DMS 273 treated with DMSO at 0.1 percent for 48 hours (cell line): ENCODE measurements at regions not wholly inside any gene's neighbourhood (a gene's known extent, or its start where the extent isn't known, plus 50 kb on each side); places are given as distances from the start of the nearest gene placed in this dataset.
"Not testable (repeated sequence)": the region's sequence is repeated elsewhere in the genome, so short reads cannot be mapped to it uniquely, and the experiment has no call there.

Experiments used
- DNase-seq: peaks from one replicate; lab custom pipeline; 2025; lab: John Stamatoyannopoulos, UW

DNA sequence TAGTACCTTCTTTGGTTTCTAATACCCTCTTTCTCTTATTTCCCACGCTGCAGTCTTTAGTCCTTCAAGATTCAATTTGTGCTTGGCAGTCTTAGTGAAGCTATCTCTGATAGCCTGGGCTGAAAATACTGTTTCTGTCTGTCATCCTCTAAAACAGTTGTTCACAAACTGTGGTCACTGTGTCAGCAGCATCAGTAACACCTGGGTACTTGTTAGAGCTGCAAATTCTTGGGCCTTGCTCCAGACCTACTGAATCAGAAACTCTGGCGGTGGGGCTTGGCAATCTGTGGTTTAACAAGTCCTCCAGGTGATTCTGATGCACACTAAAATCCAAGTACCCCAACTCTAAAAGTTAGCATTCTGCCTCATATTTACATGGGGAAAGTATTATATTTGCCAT lies 217.5 kb upstream of the SEL1L start:
- no peak for DNase-seq

- DNase-seq = no peak
These were observed 225.9 kb upstream of the SEL1L start for GRCh38 chr14:81759541-81759940.

DNA sequence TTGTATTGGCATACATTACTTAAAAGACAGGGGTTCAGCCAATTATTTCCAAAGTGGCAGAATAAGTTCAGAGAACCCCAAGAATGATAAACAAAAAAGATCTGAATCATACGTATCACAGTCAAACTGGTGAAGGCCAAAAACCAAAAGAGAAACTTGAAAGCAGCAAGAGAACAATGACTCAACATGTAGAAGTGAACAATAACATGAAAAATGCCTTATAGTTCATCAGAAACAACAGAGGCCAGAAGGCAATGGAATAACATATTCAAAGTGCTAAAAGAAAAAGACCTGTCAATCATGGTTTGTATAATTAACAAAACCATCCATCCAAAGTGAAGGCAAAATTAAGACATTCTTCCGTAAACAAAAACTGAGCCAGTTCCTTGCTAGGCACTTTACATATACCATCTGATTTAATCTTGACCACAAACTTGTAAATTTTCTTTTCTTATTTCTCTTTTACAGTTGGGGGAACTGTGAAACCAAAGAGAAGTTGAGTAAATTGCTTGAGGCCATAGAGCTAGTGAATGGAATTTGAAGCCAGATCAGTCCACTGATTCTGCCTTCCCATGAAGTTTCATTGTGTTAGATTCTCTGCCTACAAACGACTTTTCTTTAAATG lies 232.1 kb upstream of the SEL1L start:
- DNase-seq = no peak

- DNase-seq = no peak
These were observed 232.8 kb upstream of the SEL1L start for GRCh38 chr14:81766321-81766915.

DNA sequence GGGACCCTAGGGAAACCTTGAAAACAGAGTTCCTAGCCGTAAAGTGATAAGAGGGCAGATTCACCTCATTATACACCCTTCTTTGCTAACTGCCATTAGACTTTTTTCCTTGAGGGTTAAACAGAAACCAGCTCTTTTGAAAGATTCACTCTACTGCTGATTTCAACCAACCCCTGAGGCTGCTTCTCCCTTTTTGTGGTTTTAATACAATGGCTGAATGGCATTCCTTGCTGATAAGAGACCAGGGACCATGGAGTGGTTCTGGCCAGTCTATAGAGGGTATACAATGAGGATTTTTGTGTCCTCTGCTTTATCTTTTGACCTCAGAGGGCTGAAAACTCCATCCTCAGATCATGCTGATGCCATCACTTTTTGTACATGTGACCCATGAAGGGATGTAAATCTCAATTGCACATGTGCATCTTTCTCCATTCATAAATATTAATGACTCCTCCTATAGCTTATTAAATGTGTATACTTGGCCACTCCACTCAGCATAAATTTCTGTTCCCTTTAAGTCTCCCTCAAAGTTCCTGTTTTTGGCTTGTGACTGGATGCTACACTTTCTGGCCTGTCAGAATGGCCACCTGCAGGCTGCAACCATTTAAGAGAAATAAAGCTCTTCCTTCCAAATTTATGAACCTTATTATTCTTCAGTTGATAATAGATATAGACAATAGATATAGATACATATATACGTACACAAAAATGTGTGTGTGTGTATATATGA lies 233.8 kb upstream of the SEL1L start:
- DNase-seq = no peak

DNA sequence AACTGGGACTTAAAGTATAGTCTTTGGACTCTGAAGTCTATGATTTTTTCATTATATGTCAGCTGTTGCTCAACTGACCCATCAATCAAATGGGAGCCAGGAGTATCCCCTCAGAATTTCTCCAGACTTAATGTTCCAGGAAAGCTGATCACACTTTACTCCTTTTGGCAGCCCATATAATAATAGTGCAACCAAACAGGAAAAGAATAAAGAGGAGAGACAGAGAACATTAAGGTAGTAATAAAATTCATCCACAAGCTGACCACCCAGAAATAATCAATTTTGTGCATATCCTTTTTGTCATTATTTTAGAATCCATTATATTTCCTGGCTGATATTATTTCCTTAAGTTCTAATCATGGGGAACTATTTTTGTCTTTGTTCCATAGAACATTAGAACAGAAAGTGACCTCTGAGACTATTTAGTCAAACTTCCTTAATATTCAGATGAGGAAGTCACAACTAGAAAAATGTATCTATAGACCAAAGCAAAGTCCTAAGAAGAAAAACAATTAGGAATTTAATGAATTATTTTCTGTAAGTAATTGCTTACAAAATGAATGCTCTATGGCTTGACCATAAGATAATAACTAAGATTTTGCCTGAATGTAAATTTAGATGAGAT lies 238.1 kb upstream of the SEL1L start:
- no peak for DNase-seq

GRCh38 chr14:81772381-81772780 lies 238.7 kb upstream of the SEL1L start:
- DNase-seq = no peak

DNA sequence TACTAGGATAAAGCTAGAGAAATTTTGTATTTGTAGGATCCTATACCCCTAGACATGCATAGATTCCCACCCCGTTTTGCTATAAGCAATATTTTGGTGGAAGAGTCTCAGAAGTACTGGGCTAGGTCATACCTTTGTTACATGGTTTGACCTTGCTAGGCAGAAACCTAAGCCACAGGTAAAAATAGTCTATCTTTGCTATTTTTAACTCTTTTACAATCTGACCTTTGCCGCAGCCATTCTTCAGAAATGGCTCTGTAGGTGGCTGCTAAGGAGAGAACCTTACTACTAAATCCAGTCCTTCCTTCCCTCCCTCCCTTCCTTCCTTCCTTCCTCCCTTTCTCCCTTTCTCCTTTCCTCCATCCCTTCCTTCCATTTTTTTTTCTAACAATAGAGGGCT lies 242.9 kb upstream of the SEL1L start:
- DNase-seq = no peak

DNA sequence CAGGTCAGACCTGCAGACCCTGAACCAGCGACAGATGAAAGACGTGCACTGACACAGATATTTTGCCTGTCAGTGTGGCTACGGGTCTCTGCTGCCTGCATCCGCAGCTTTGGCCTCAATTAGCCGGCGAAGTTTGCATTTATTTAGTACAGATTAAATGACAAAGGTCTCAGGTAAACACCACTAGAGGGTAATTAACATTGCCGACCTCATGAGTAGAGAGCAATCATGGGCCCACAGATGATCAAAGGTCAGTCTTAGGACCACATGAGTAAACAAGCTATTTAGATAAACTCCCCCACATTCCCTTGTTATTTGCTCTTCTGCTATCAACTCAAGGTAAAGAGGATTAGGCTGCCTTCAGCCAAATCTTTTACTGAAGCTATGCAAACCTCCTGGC lies 248.1 kb upstream of the SEL1L start:
- DNase-seq = not testable (repeated sequence)

DNA sequence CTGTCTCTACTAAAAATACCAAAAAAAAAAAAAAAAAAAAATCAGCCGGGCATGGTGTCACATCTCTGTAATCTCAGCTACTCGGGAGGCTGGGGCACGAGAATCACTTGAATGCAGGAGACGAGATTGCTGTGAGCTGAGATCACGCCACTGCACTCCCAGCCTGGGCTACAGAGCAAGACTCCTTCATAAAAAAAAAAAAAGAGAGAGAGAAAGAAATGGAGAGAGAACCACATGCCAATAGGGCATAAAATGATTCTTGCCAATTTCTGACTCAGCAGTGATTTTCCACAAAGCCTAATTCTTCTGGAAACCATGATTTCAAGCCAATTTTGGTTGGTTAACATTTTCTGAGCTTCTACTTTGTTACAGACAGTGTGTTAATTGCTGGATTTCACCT lies 250.4 kb upstream of the SEL1L start:
- DNase-seq = no peak

GRCh38 chr14:81797315-81797714 lies 263.7 kb upstream of the SEL1L start:
- no peak for DNase-seq

GRCh38 chr14:81801921-81802320 lies 268.3 kb upstream of the SEL1L start:
- no peak for DNase-seq

- DNase-seq = no peak
These were observed 268.7 kb upstream of the SEL1L start for GRCh38 chr14:81802341-81802740.

- DNase-seq = no peak
These were observed 272.1 kb upstream of the SEL1L start for GRCh38 chr14:81805785-81806184.

DNA sequence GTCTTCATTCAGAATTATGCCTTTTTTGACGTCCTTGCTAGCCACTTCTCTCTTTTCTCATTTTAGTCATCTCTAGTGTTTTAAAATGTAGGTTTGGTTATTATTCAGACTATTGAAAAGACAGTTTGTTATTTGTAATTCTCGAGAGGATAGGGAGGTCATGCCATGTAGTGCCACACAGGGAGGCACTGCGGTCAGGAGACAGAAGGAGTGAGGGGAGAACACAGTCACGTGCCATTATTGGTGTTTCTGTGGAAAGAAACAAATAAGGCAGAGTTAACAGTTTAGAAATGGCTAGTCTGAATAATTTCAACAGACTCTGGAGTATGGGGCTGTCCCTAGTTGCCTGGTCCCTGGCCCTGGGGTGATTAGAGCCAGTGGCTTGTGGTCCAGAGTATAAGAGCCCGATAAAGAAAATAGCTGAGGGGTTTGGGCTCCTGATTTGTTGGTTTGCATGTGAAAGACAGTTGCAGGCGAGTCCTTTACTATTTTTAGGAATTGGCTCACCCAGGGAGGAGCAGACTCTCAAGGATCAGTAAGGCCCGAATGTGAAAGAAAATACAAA lies 278.1 kb upstream of the SEL1L start:
- DNase-seq = no peak

GRCh38 chr14:81818271-81818670 lies 284.6 kb upstream of the SEL1L start:
- DNase-seq = no peak

- DNase-seq = no peak
These were observed 285.7 kb upstream of the SEL1L start for GRCh38 chr14:81819344-81819743.

GRCh38 chr14:81819910-81820309 lies 286.3 kb upstream of the SEL1L start:
- DNase-seq = no peak

DNA sequence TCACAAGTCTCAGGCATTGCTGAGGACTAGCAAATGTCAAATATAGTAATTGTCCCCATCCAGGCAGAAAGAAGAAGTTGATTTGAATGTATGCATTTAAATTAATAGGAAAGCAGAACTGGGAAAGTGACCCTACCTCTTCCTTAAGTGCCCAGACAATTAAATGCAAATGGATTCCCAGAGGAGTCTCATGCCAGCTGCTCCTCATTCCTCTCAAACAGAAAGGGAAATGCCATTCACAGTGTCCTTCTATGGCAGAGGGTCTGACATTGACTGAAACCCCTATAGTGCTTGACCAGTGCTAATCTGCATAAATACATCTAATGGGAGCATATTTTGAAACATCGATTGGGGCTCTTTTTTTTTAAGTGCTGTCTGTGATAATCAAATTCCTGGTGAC lies 292.4 kb upstream of the SEL1L start:
- DNase-seq = peak; percentile 54

GRCh38 chr14:81829447-81829846 lies 295.8 kb upstream of the SEL1L start:
- DNase-seq = no peak

DNA sequence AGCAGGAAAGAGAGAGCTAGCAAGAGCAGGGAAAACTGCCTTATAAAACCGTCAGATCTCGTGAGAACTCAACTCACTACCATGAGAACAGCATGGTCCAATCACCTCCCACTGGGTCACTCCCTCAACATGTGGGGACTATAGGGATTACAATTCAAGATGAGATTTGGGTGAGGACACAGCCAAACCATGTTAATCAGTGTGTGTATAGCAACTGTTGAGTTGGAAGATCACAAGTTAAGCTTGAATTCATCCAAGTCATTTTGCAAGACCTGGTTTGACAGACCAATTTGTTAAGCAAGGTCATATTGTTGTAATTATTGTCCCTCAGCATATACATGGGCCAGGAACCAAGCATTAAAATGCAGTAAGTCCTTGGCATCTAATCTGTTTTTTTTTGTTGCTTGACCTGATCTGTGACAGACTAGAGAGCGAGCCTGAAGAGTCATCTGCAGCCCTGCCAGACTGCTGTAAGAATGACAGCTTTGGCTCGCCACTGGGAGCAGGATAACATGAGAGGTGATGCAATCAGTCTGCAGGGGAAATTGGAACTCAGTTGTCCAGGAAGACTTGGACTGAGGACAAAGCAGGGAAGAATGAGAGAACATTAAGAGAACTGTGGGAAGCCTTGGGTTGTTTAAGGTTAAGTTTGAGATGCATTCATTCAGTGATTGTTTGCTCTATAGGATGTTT lies 297.6 kb upstream of the SEL1L start:
- DNase-seq = no peak

- no peak for DNase-seq
These were observed 300.7 kb upstream of the SEL1L start for GRCh38 chr14:81834308-81834707.
